ENCODE measurements at regions not wholly inside any gene's neighbourhood (a gene's known extent, or its start where the extent isn't known, plus 50 kb on each side); places are given as distances from the start of the nearest gene placed in this dataset.

GRCh38 chr1:55600242-55600641, 385.1 kb upstream of the USP24 start:
- POLR2A ChIA-PET, result no interaction called here
- no peak overlapping the region for H3K4me3 ChIP-seq (ENCODE audit: control insufficient read depth in 1 of 7, extremely low read depth in 1 of 7, insufficient read depth in 4 of 7, low read depth in 2 of 7, low read length in 6 of 7)
- no peaks in the 10 kb centered on the region for H3K4me1 ChIP-seq (ENCODE audit: control extremely low read depth in 1 of 4, control insufficient read depth in 4 of 4, insufficient read depth in 4 of 4, low read length in 3 of 4)
- CTCF ChIA-PET, result no interaction called here
- DNase-seq, result no peak
- H3K36me3 ChIP-seq (ENCODE audit: control insufficient read depth in 4 of 4, insufficient read depth in 4 of 4, low read length in 3 of 4), result no peaks in the 10 kb centered on the region
- H3K27ac ChIP-seq (ENCODE audit: insufficient read depth in 1 of 2, low read depth in 1 of 2, low read length in 2 of 2, poor library complexity in 1 of 2, severe bottlenecking in 2 of 2), result no peak overlapping the region
- peaks cover 0 to 1% (median 0%) of the 10 kb centered on the region in 5 experiments for H3K27me3 ChIP-seq (replicated peaks in 2 of 5; ENCODE audit: control insufficient read depth in 4 of 5, insufficient read depth in 5 of 5, low read length in 4 of 5)
- peaks cover 0 to 2% (median 0%) of the 10 kb centered on the region in 5 experiments for H3K9me3 ChIP-seq (ENCODE audit: control extremely low read depth in 1 of 5, control insufficient read depth in 4 of 5, insufficient read depth in 2 of 5, low read depth in 1 of 5, low read length in 4 of 5)

GRCh38 chr1:55597910-55598309, 382.7 kb upstream of the USP24 start:
- ChIA-PET POLR2A (no interaction called here), CTCF (no interaction called here)
- Histone ChIP-seq H3K27ac (ENCODE audit: insufficient read depth in 1 of 2, low read depth in 1 of 2, low read length in 2 of 2, poor library complexity in 1 of 2, severe bottlenecking in 2 of 2) (no peak overlapping the region), H3K36me3 (ENCODE audit: control insufficient read depth in 4 of 4, insufficient read depth in 4 of 4, low read length in 3 of 4) (no peaks in the 10 kb centered on the region), H3K27me3 (replicated peaks in 2 of 5; ENCODE audit: control insufficient read depth in 4 of 5, insufficient read depth in 5 of 5, low read length in 4 of 5) (peaks cover 0 to 1% (median 0%) of the 10 kb centered on the region in 5 experiments), H3K9me3 (ENCODE audit: control extremely low read depth in 1 of 5, control insufficient read depth in 4 of 5, insufficient read depth in 2 of 5, low read depth in 1 of 5, low read length in 4 of 5) (peaks cover 0 to 2% (median 0%) of the 10 kb centered on the region in 5 experiments), H3K4me1 (ENCODE audit: control extremely low read depth in 1 of 4, control insufficient read depth in 4 of 4, insufficient read depth in 4 of 4, low read length in 3 of 4) (no peaks in the 10 kb centered on the region), H3K4me3 (ENCODE audit: control insufficient read depth in 1 of 7, extremely low read depth in 1 of 7, insufficient read depth in 4 of 7, low read depth in 2 of 7, low read length in 6 of 7) (no peak overlapping the region)
- WGBS (ENCODE audit: insufficient coverage), result no CpG with 5 or more reads among the region's 2 CpGs
- no peak for DNase-seq

GRCh38 chr1:55594701-55595100, 379.5 kb upstream of the USP24 start:
- WGBS (ENCODE audit: insufficient coverage), result 96% methylated on average over 4 of the region's 4 CpGs
- Histone ChIP-seq H3K4me3 (ENCODE audit: control insufficient read depth in 1 of 7, extremely low read depth in 1 of 7, insufficient read depth in 4 of 7, low read depth in 2 of 7, low read length in 6 of 7) (no peak overlapping the region), H3K36me3 (ENCODE audit: control insufficient read depth in 4 of 4, insufficient read depth in 4 of 4, low read length in 3 of 4) (no peaks in the 10 kb centered on the region), H3K4me1 (ENCODE audit: control extremely low read depth in 1 of 4, control insufficient read depth in 4 of 4, insufficient read depth in 4 of 4, low read length in 3 of 4) (no peaks in the 10 kb centered on the region), H3K27ac (ENCODE audit: insufficient read depth in 1 of 2, low read depth in 1 of 2, low read length in 2 of 2, poor library complexity in 1 of 2, severe bottlenecking in 2 of 2) (no peak overlapping the region), H3K27me3 (replicated peaks in 2 of 5; ENCODE audit: control insufficient read depth in 4 of 5, insufficient read depth in 5 of 5, low read length in 4 of 5) (peaks cover 0 to 1% (median 0%) of the 10 kb centered on the region in 5 experiments), H3K9me3 (ENCODE audit: control extremely low read depth in 1 of 5, control insufficient read depth in 4 of 5, insufficient read depth in 2 of 5, low read depth in 1 of 5, low read length in 4 of 5) (no peaks in the 10 kb centered on the region)
- ChIA-PET CTCF (no interaction called here), POLR2A (no interaction called here)
- no peak for DNase-seq

GRCh38 chr1:55593298-55593697, 378.1 kb upstream of the USP24 start:
- no peak overlapping the region for H3K27ac ChIP-seq (ENCODE audit: insufficient read depth in 1 of 2, low read depth in 1 of 2, low read length in 2 of 2, poor library complexity in 1 of 2, severe bottlenecking in 2 of 2)
- DNase-seq, result no peak
- no peaks in the 10 kb centered on the region for H3K4me1 ChIP-seq (ENCODE audit: control extremely low read depth in 1 of 4, control insufficient read depth in 4 of 4, insufficient read depth in 4 of 4, low read length in 3 of 4)
- no peak overlapping the region for H3K4me3 ChIP-seq (ENCODE audit: control insufficient read depth in 1 of 7, extremely low read depth in 1 of 7, insufficient read depth in 4 of 7, low read depth in 2 of 7, low read length in 6 of 7)
- no peaks in the 10 kb centered on the region for H3K9me3 ChIP-seq (ENCODE audit: control extremely low read depth in 1 of 5, control insufficient read depth in 4 of 5, insufficient read depth in 2 of 5, low read depth in 1 of 5, low read length in 4 of 5)
- POLR2A ChIA-PET, result no interaction called here
- peaks cover 0 to 1% (median 0%) of the 10 kb centered on the region in 5 experiments for H3K27me3 ChIP-seq (replicated peaks in 2 of 5; ENCODE audit: control insufficient read depth in 4 of 5, insufficient read depth in 5 of 5, low read length in 4 of 5)
- CTCF ChIA-PET, result no interaction called here
- H3K36me3 ChIP-seq (ENCODE audit: control insufficient read depth in 4 of 4, insufficient read depth in 4 of 4, low read length in 3 of 4), result no peaks in the 10 kb centered on the region

GRCh38 chr1:55592122-55592521, 377.0 kb upstream of the USP24 start:
- H3K36me3 ChIP-seq (ENCODE audit: control insufficient read depth in 4 of 4, insufficient read depth in 4 of 4, low read length in 3 of 4), result no peaks in the 10 kb centered on the region
- peaks cover 0 to 1% (median 0%) of the 10 kb centered on the region in 5 experiments for H3K27me3 ChIP-seq (replicated peaks in 2 of 5; ENCODE audit: control insufficient read depth in 4 of 5, insufficient read depth in 5 of 5, low read length in 4 of 5)
- H3K27ac ChIP-seq (ENCODE audit: insufficient read depth in 1 of 2, low read depth in 1 of 2, low read length in 2 of 2, poor library complexity in 1 of 2, severe bottlenecking in 2 of 2), result no peak overlapping the region
- ChIA-PET POLR2A (no interaction called here), CTCF (interaction anchor here (0.8 kb wide), 1 partner anchor 13 kb away, joined by 3 read pairs; no protein-coding TSS in a partner anchor)
- no peaks in the 10 kb centered on the region for H3K9me3 ChIP-seq (ENCODE audit: control extremely low read depth in 1 of 5, control insufficient read depth in 4 of 5, insufficient read depth in 2 of 5, low read depth in 1 of 5, low read length in 4 of 5)
- DNase-seq, result no peak
- no peaks in the 10 kb centered on the region for H3K4me1 ChIP-seq (ENCODE audit: control extremely low read depth in 1 of 4, control insufficient read depth in 4 of 4, insufficient read depth in 4 of 4, low read length in 3 of 4)
- 100% methylated on average over 2 of the region's 2 CpGs for WGBS (ENCODE audit: insufficient coverage)
- H3K4me3 ChIP-seq (ENCODE audit: control insufficient read depth in 1 of 7, extremely low read depth in 1 of 7, insufficient read depth in 4 of 7, low read depth in 2 of 7, low read length in 6 of 7), result no peak overlapping the region

- WGBS (ENCODE audit: insufficient coverage), result 93% methylated on average over 4 of the region's 7 CpGs
- CTCF ChIA-PET, result no interaction called here
These were observed 374.6 kb upstream of the USP24 start for GRCh38 chr1:55589671-55590297.

GRCh38 chr1:55588309-55588708, 373.1 kb upstream of the USP24 start:
- H3K4me3 ChIP-seq (ENCODE audit: control insufficient read depth in 1 of 7, extremely low read depth in 1 of 7, insufficient read depth in 4 of 7, low read depth in 2 of 7, low read length in 6 of 7), result no peak overlapping the region
- peaks cover 0 to 2% (median 0%) of the 10 kb centered on the region in 5 experiments for H3K27me3 ChIP-seq (replicated peaks in 2 of 5; ENCODE audit: control insufficient read depth in 4 of 5, insufficient read depth in 5 of 5, low read length in 4 of 5)
- H3K27ac ChIP-seq (ENCODE audit: insufficient read depth in 1 of 2, low read depth in 1 of 2, low read length in 2 of 2, poor library complexity in 1 of 2, severe bottlenecking in 2 of 2), result no peak overlapping the region
- ChIA-PET POLR2A (no interaction called here), CTCF (no interaction called here)
- no peaks in the 10 kb centered on the region for H3K4me1 ChIP-seq (ENCODE audit: control extremely low read depth in 1 of 4, control insufficient read depth in 4 of 4, insufficient read depth in 4 of 4, low read length in 3 of 4)
- 100% methylated on average over 1 of the region's 2 CpGs for WGBS (ENCODE audit: insufficient coverage)
- no peaks in the 10 kb centered on the region for H3K36me3 ChIP-seq (ENCODE audit: control insufficient read depth in 4 of 4, insufficient read depth in 4 of 4, low read length in 3 of 4)
- no peak for DNase-seq
- H3K9me3 ChIP-seq (ENCODE audit: control extremely low read depth in 1 of 5, control insufficient read depth in 4 of 5, insufficient read depth in 2 of 5, low read depth in 1 of 5, low read length in 4 of 5), result no peaks in the 10 kb centered on the region

More at GRCh38 chr1:55589671-55590297, 374.6 kb upstream of the USP24 start:
- POLR2A ChIA-PET, result no interaction called here
- H3K4me1 ChIP-seq (ENCODE audit: control extremely low read depth in 1 of 4, control insufficient read depth in 4 of 4, insufficient read depth in 4 of 4, low read length in 3 of 4), result no peaks in the 10 kb centered on the region
- H3K27me3 ChIP-seq (replicated peaks in 2 of 5; ENCODE audit: control insufficient read depth in 4 of 5, insufficient read depth in 5 of 5, low read length in 4 of 5), result no peaks in the 10 kb centered on the region
- no peaks in the 10 kb centered on the region for H3K36me3 ChIP-seq (ENCODE audit: control insufficient read depth in 4 of 4, insufficient read depth in 4 of 4, low read length in 3 of 4)
- no peak for DNase-seq
- H3K4me3 ChIP-seq (ENCODE audit: control insufficient read depth in 1 of 7, extremely low read depth in 1 of 7, insufficient read depth in 4 of 7, low read depth in 2 of 7, low read length in 6 of 7), result no peak overlapping the region
- no peak overlapping the region for H3K27ac ChIP-seq (ENCODE audit: insufficient read depth in 1 of 2, low read depth in 1 of 2, low read length in 2 of 2, poor library complexity in 1 of 2, severe bottlenecking in 2 of 2)
- no peaks in the 10 kb centered on the region for H3K9me3 ChIP-seq (ENCODE audit: control extremely low read depth in 1 of 5, control insufficient read depth in 4 of 5, insufficient read depth in 2 of 5, low read depth in 1 of 5, low read length in 4 of 5)

Data from common myeloid progenitor, CD34-positive (primary cell).